ENCODE measurements at regions not wholly inside any gene's neighbourhood (a gene's known extent, or its start where the extent isn't known, plus 50 kb on each side); places are given as distances from the start of the nearest gene placed in this dataset.
"Not testable (repeated sequence)": the region's sequence is repeated elsewhere in the genome, so short reads cannot be mapped to it uniquely, and the experiment has no call there.

DNA sequence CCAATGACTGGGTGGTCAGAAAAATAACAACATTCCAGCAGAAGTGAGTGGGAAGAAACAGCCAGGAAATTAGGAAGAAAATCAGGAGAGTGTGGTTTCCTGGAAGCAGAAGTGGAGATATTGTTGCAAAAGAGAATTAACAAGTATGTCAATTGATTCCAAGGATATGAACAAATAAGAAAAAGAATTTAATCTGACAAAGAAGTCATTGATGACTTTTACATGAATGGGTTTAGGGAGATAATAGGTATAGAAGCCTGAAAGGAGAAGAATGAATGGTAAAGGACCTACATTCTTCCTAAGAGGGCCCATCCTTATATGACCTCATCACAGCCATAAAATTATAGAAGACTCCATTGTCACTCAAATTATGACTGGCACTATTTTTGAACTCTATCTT lies 1440.1 kb downstream of the OTOL1 start:
- no peak for DNase-seq

- no peak for DNase-seq
Measured at GRCh38 chr3:162938083-162938482, 1441.5 kb downstream of the OTOL1 start.

GRCh38 chr3:162945626-162946025 lies 1449.0 kb downstream of the OTOL1 start:
- DNase-seq: no peak

DNA sequence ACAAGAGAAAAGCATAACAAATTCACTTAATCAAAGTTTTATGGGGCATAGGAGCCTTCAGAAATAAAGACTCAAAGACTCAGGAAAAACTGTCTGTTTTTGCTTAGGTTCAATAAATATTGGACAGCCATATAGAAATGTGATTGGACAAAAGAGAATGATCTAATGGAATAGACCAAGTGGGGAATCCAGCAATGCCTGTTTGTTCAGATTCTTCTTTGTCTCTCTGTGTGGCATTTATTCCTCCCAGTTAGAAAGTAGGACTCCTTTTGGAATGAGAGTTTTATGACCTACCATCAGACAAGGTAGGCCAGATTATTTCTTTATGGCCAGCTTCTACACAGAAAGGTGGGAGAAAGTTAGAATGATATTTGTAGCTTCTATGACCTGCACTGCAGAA lies 1460.1 kb downstream of the OTOL1 start:
- no peak for DNase-seq

DNA sequence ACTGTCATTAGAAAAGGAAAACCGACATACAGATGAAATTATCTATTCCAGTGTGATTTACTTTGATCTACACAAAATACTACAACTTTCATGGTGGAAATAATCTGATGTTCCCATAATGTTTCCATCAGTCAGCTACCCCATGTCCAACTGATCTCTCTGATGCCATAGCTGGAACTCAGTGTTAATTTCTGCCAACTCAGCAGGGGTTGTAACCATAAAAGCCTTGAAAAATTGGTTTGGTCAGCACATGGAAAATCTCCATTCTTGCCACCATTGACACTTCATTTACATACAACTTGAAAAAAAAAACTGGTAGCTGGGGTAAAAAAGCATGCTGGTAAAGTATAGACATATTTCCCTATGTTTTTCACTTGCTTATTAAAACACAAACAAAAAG lies 1463.7 kb downstream of the OTOL1 start:
- DNase-seq: no peak

- no peak for DNase-seq
Measured at GRCh38 chr3:162970292-162970691, 1473.7 kb downstream of the OTOL1 start.

- no peak for DNase-seq
Measured at GRCh38 chr3:162971715-162972114, 1475.1 kb downstream of the OTOL1 start.

GRCh38 chr3:162973428-162973917 lies 1476.9 kb downstream of the OTOL1 start:
- DNase-seq: no peak

GRCh38 chr3:162978136-162978535 lies 1481.5 kb downstream of the OTOL1 start:
- DNase-seq: no peak

GRCh38 chr3:162984746-162985145 lies 1488.1 kb downstream of the OTOL1 start:
- no peak for DNase-seq

DNA sequence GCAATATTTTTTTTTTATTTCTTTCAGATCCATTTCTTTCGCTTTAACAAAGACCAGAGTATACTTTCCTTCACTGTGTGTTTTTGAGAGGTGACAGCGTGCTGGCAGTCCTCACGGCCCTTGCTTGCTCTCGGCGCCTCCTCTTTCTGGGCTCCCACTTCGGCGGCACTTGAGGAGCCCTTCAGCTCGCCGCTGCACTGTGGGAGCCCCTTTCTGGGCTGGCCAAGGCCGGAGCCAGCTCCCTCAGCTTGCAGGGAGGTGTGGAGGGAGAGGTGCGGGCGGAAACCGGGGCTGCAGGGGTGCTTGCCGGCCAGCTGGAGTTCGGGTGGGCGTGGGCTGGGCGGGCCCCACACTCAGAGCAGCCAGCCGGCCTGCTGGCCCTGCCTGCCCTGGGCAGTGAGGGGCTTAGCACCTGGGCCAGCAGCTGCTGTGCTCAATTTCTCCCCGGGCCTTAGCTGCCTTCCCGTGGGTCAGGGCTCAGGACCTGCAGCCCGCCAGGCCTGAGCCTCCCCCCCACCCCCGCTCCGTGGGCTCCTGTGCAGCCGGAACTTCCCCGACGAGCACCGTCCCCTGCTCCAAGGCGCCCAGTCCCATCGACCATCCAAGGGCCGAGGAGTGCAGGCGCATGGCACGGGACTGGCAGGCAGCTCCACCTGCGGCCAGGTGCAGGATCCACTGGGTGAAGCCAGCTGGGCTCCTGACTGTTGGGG lies 1490.6 kb downstream of the OTOL1 start:
- DNase-seq: not testable (repeated sequence)

DNA sequence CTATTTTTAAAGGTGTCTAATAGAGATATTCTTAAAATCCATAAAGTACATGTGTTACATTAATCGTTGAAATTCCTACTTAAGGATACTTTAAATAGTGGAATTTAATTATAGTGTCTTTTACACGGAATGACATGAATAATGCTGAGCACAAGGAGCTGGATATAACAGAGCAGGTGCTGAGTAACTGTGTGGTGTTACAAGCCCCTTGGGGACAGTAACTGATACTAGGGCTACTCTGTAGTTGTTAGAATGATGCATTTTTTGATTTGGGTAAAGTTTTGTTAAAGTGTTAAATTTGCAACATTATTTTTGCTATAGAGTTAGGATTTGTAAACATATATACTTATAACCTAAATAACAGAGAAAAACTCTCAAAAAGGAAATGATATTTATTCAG lies 1496.1 kb downstream of the OTOL1 start:
- DNase-seq: no peak

DNA sequence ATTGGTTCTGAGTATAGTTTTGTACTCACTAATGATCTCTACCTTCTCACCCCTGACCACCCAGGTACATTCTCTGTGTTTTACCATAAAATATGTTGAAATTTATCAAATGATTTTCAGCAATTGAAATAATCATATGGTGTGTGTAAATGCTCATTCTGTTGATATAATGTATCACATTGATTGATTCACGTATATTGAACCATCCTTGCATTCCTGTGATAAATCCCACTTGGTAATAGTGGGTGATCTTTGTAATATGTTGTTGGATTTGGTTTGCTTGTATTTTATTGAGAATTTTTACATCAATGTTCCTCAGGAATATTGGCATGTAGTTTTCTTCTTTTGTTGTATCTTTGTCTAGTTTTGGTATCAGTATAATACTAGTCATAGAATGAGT lies 1497.6 kb downstream of the OTOL1 start:
- peak; percentile 18 for DNase-seq

- DNase-seq: no peak
Measured at GRCh38 chr3:162996368-162996767, 1499.8 kb downstream of the OTOL1 start.

DNA sequence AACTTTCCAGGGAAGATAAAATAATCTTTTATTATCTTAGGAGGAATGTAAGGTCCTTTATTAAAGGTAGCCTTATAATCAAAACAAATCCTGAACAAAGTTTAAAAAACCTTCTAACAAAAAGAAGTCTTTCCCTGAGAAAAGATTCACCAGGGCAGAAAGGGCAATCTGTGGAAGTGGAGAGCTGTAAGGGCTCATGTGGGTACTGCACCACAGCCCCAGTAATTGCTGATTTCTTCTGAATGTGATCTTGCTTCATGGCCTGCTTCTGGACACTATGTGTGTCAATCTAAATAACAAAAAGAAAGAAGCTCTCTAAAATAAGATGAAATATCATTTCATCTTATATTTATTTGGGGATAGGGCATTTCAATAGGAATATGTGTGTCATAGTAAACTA lies 1501.6 kb downstream of the OTOL1 start:
- peak; percentile 25 for DNase-seq

- DNase-seq: no peak
Measured at GRCh38 chr3:163011596-163011995, 1515.0 kb downstream of the OTOL1 start.

DNA sequence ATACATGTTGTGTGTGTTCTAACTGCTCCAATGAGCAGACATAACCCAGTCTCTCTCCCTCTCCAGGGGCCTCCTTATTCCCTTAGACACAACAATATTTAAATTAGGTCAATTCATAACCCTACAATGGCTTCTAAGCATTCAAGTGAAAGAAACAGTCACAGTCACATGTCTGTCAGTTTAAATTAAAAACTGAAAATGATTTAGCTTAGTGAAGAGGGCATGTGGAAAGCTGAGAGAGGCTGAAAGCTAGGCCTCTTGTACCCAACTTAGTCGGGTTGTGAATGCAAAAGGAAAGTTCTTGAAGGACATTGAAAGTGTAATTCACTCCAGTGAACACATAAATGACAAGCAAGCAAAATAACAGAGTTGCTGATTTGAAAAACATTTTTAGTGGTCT lies 1519.6 kb downstream of the OTOL1 start:
- DNase-seq: peak; percentile 73

DNA sequence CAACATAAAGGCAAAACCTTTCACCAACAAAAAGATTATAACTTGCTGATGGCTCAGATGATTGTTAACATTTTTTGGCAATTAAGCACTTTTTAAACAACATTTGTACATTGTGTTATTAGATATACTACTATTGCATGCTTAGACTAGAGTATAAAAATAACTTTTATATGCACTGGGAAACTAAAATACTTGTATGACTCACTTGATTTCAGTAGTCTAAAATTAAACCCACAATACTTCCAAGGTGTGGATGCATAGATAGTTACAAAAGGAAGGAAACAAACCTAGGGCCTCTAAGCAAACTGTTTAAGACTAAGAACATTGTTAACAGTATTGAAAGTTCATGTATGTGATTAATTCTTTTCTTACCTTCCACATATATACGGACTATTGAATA lies 1521.5 kb downstream of the OTOL1 start:
- DNase-seq: no peak

- no peak for DNase-seq
Measured at GRCh38 chr3:163018664-163019063, 1522.1 kb downstream of the OTOL1 start.

DNA sequence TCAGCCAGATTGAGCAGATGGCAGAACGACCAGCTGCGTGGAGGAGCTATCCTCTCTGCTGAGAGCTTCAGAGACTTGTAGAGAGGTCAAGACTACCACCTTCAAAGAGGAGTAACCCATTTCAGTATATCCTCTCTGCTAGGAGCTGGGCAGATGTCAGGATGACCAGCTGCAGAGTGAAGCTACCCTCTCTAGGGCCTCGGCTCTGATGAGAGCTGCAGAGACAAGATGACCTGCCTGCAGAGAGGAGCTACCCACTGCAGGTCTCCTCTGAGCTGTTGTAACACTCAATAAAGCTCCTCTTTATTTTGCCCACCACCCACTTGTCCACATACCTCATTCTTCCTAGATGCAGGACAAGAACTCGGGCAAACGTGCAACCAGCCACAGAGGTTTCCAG lies 1522.7 kb downstream of the OTOL1 start:
- no peak for DNase-seq

GRCh38 chr3:163033652-163034051 lies 1537.0 kb downstream of the OTOL1 start:
- no peak for DNase-seq

DNA sequence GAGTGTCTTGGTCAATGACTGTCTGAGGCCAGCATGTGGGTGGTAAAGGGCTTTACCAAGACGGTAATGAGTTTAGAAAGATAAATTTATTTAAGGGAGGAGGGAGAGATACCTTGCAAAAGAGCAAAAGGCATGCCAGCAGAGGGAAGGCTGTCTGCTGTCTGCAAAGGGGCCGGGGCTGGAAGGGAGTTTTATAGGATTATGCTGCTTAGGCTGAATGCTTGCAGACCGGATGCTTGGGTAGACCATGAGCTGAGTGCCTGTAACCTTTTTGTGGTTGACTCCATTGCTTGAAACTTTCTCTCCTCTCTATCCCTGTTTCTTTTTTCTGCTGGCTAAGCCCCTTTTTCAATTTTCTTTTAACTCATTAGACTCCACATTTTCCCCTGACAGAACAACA lies 1543.0 kb downstream of the OTOL1 start:
- no peak for DNase-seq

DNA sequence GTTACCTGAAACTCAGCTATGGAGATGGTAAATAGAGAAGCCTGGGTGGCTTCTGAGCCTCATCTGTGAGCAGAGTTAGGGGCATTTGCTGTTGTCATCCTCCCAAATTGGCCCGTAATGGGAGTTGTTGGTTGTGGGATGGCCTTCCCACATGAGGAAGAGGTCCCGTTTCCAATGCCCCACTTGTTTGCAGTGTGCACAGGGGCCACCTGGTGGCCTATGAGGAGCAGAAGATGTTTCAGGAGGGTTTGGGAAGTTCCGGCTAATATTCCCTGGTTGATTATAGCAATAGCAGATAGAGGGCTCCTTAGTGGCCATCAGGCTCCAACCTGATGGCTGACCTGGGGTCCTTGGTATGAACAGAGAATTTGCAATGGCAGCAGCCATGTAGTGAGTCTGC lies 1546.5 kb downstream of the OTOL1 start:
- no peak for DNase-seq

GRCh38 chr3:163045945-163046344 lies 1549.3 kb downstream of the OTOL1 start:
- no peak for DNase-seq

DNA sequence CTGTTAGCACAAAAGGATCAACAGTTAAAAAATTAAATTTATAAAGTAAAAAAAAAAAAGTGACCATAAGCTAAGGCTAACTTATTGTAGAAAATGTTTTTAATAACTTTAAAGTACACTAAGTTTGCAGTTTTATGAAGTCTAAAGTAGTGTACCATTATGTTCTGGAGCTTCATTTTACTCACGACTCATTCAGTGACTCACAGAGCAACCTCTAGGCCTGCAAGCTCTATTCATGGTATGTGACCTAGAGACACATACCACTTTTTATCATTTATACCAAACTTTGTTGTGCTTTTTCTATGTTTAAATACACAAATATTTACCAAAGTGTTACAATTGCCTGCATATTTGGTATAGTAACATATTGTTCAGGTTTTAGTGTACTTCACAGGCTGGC lies 1552.3 kb downstream of the OTOL1 start:
- no peak for DNase-seq
